ENCODE measurements at regions not wholly inside any gene's neighbourhood (a gene's known extent, or its start where the extent isn't known, plus 50 kb on each side); places are given as distances from the start of the nearest gene placed in this dataset.

GRCh38 chr9:121560921-121561320 lies 61.3 kb upstream of the GGTA1 start:
- Histone ChIP-seq H3K36me3 (ENCODE audit: control insufficient read depth in 2 of 2, insufficient read depth in 2 of 2, low read length in 1 of 2) (no peaks in the 10 kb centered on the region), H3K27me3 (replicated peaks in 1 of 2; ENCODE audit: control insufficient read depth in 2 of 2, insufficient read depth in 2 of 2, low read length in 1 of 2) (no peaks in the 10 kb centered on the region), H3K4me2 (ENCODE audit: control insufficient read depth, insufficient read depth) (no peak overlapping the region), H4K20me1 (ENCODE audit: control insufficient read depth, insufficient read depth) (no peaks in the 10 kb centered on the region), H3K27ac (ENCODE audit: control insufficient read depth, insufficient read depth) (no peak overlapping the region), H2AFZ (ENCODE audit: control insufficient read depth, low read depth, low read length) (no peak overlapping the region), H3K4me1 (ENCODE audit: control insufficient read depth, insufficient read depth, low read length) (peaks cover 20% of the 10 kb centered on the region), H3K79me2 (ENCODE audit: control insufficient read depth, insufficient read depth, low read length) (no peaks in the 10 kb centered on the region), H3K4me3 (no peak overlapping the region), H3K9ac (ENCODE audit: control insufficient read depth, insufficient read depth, low read length) (no peak overlapping the region), H3K9me3 (replicated peaks; ENCODE audit: control insufficient read depth, insufficient read depth, low read length) (no peaks in the 10 kb centered on the region)
- no peak for DNase-seq (ENCODE audit: low read depth, low spot score)
- WGBS (ENCODE audit: insufficient coverage, insufficient replicate concordance, low lambda C conversion rate, missing lambda C conversion rate) = 58% methylated on average over 11 of the region's 11 CpGs
- SMC1A ChIA-PET (ENCODE audit: uncharacterized antibody, unreplicated experiment) = interaction anchor here (1.6 kb wide), 1 partner anchor 11 kb away, joined by 3 read pairs; no protein-coding TSS in a partner anchor
- intact Hi-C loops (cut with micrococcal nuclease; ENCODE audit: unreplicated experiment) (no loop called here), in situ Hi-C loops (cut with MboI) (no loop called here)
- POLR2A ChIA-PET = no interaction called here
- RAD21 ChIA-PET (ENCODE audit: unreplicated experiment) = no interaction called here
- FAIRE-seq = no peak
- no TSS peak for BruUV-seq (replicated peaks)
- CTCF ChIA-PET = interaction anchor here (1.9 kb wide), 1 partner anchor 11 kb away, joined by 8 read pairs; no protein-coding TSS in a partner anchor
- ATAC-seq = no peak
- no peak for TF ChIP-seq HSF1 (IDR thresholded peaks at IDR 0.05; ENCODE audit: low read depth, low read length)
- no peak for TF ChIP-seq JUNB (IDR thresholded peaks at IDR 0.05)
- no peak for TF ChIP-seq EP300 (IDR thresholded peaks at IDR 0.05; ENCODE audit: borderline replicate concordance in 1 of 2, control insufficient read depth in 1 of 2, low read depth in 2 of 2, low read length in 2 of 2)
- TF ChIP-seq NFXL1 (IDR thresholded peaks at IDR 0.05; ENCODE audit: borderline replicate concordance) = no peak
- TF ChIP-seq RCOR1 (conservative IDR thresholded peaks at IDR 0.05; ENCODE audit: low read depth, low read length) = no peak
- TF ChIP-seq RFX5 (IDR thresholded peaks at IDR 0.05; ENCODE audit: low read depth, low read length) = no peak
- no peak for TF ChIP-seq SIX5 (IDR thresholded peaks at IDR 0.05; ENCODE audit: low read depth, low read length, severe bottlenecking)
- TF ChIP-seq POLR2AphosphoS5 (IDR thresholded peaks at IDR 0.05; ENCODE audit: low read length) = no peak
- TF ChIP-seq RAD21 (IDR thresholded peaks at IDR 0.05; ENCODE audit: insufficient read depth, low read depth, low read length) = no peak
- TF ChIP-seq CTCF (IDR thresholded peaks at IDR 0.05 in 2 of 3, conservative IDR thresholded peaks at IDR 0.05 in 1 of 3; ENCODE audit: control insufficient read depth in 2 of 3, extremely low read depth in 1 of 3, insufficient read depth in 1 of 3, low read depth in 3 of 3, low read length in 3 of 3) = no peak
- TF ChIP-seq MLLT1 (IDR thresholded peaks at IDR 0.05) = no peak
- no peak for TF ChIP-seq ZNF622 (IDR thresholded peaks at IDR 0.05)
- no peak for TF ChIP-seq ZNF384 (IDR thresholded peaks at IDR 0.05; ENCODE audit: borderline replicate concordance, low read depth, low read length)
- TF ChIP-seq EGR1 (IDR thresholded peaks at IDR 0.05; ENCODE audit: borderline replicate concordance in 1 of 2, low read depth in 2 of 2, low read length in 2 of 2) = no peak
- TF ChIP-seq BACH1 (IDR thresholded peaks at IDR 0.05; ENCODE audit: borderline replicate concordance) = no peak
- TF ChIP-seq MEF2B (IDR thresholded peaks at IDR 0.05; ENCODE audit: partially characterized antibody, poor library complexity, severe bottlenecking) = no peak
- TF ChIP-seq SUZ12 (IDR thresholded peaks at IDR 0.05; ENCODE audit: unreplicated experiment) = no peak
